A673 (cell line): ENCODE measurements at regions not wholly inside any gene's neighbourhood (a gene's known extent, or its start where the extent isn't known, plus 50 kb on each side); places are given as distances from the start of the nearest gene placed in this dataset.

ENCODE experiments used
- BruUV-seq: library from RNA; stranded (reverse); fragments of 400-500 nt; replicated peaks from 2 replicates; lab custom pipeline; 2021; lab: Mats Ljungman, UMichigan
- CTCF ChIA-PET: fragments of 300-600 bp; sonication (Branson Sonifier 250); formaldehyde crosslinking; loops from one replicate; lab custom pipeline; 2022; ENCODE audit warnings: antibody characterized with exemption; lab: Charles Lee
- POLR2A ChIA-PET: fragments of 300-600 bp; sonication (Branson Sonifier 250); formaldehyde crosslinking; loops from one replicate; lab custom pipeline; 2022; ENCODE audit warnings: antibody characterized with exemption; ENCODE audit not compliant: low non-redundant PET; lab: Charles Lee
- DNase-seq: peaks from one replicate; pipeline ENCODE4 v3.0.0-alpha.2; 2015; ENCODE audit warnings: low spot score
- H3K27ac ChIP-seq: fragments of 200-600 bp; sonication (generic); 2 replicates; pipeline ENCODE4 v1.5.1; 2016; ENCODE audit warnings: mixed run types, low read depth, mild to moderate bottlenecking, mixed read lengths, antibody characterized with exemption, low read length; ENCODE audit not compliant: poor library complexity, severe bottlenecking
- H3K27me3 ChIP-seq: fragments of 200-600 bp; sonication (generic); replicated peaks from 2 replicates; pipeline ENCODE4 v1.6.1; 2017; ENCODE audit warnings: mixed run types, low read depth, mild to moderate bottlenecking, mixed read lengths, antibody characterized with exemption, low read length; ENCODE audit not compliant: insufficient read depth, poor library complexity
- H3K36me3 ChIP-seq: fragments of 200-600 bp; sonication (generic); 2 replicates; pipeline ENCODE4 v1.6.1; 2016; ENCODE audit warnings: mixed run types, mild to moderate bottlenecking, mixed read lengths, antibody characterized with exemption, low read length; ENCODE audit not compliant: insufficient read depth, poor library complexity, severe bottlenecking
- H3K4me1 ChIP-seq: fragments of 200-600 bp; sonication (generic); 2 replicates; pipeline ENCODE4 v1.6.1; 2017; ENCODE audit warnings: mixed run types, mild to moderate bottlenecking, mixed read lengths, antibody characterized with exemption, low read length; ENCODE audit not compliant: insufficient read depth, poor library complexity, severe bottlenecking
- H3K4me3 ChIP-seq: fragments of 200-600 bp; sonication (generic); 2 replicates; pipeline ENCODE4 v1.5.1; 2016; ENCODE audit warnings: low read depth, mixed run types, mild to moderate bottlenecking, mixed read lengths, low read length; ENCODE audit not compliant: poor library complexity, severe bottlenecking
- H3K9me3 ChIP-seq: fragments of 200-600 bp; sonication (generic); 2 replicates; pipeline ENCODE4 v1.6.1; 2016; ENCODE audit warnings: mixed run types, low read depth, mild to moderate bottlenecking, mixed read lengths, antibody characterized with exemption, low read length; ENCODE audit not compliant: poor library complexity, severe bottlenecking
- EZH2 ChIP-seq: fragments of 200-600 bp; sonication (generic); IDR thresholded peaks from 2 replicates; pipeline ENCODE4 v1.6.1; 2017; ENCODE audit warnings: borderline replicate concordance, low read depth, mild to moderate bottlenecking, mixed read lengths, antibody characterized with exemption, low read length; ENCODE audit not compliant: poor library complexity, severe bottlenecking
- intact Hi-C: fragments of 100-400 bp; cut with micrococcal nuclease; formaldehyde crosslinking; loops from one replicate; pipeline ENCODE4 v1.10.0; 2022; ENCODE audit not compliant: unreplicated experiment
- TF ChIP-seq, protein P1 (sequence below): fragments of 300-800, 200-600 bp; sonication (generic); conservative IDR thresholded peaks from 2 replicates; pipeline ENCODE4 v1.5.1; 2017; ENCODE audit warnings: low read depth, mild to moderate bottlenecking, antibody characterized with exemption, low read length, moderate library complexity, mixed read lengths

DNA sequence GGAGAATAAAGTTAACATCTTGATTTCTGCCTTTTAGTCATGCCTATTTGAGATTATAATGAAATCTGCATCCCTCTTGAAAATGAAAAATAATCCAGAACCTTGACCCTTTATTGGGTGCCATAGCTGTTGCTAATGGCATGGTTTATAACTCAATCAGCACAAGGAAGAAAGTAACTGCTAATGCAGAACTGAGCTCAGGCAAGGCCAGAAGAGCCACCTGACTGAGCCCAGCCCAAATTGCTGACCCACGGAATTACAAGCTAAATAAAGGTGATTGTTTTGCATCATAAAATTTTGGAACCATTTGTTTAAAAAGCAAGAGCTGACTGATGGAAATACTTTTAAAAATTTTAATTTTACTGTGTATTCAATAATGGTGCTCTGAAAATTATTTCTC, 76.4 kb upstream of the TBL1X start:
- H3K4me1 ChIP-seq, result peaks cover 6% of the 10 kb centered on the region
- no peaks in the 10 kb centered on the region for H3K9me3 ChIP-seq
- H3K36me3 ChIP-seq, result no peaks in the 10 kb centered on the region
- no peaks in the 10 kb centered on the region for H3K27me3 ChIP-seq
- H3K27ac ChIP-seq, result no peak overlapping the region
- DNase-seq, result no peak
- POLR2A ChIA-PET, result no interaction called here
- BruUV-seq, result no TSS peak
- H3K4me3 ChIP-seq, result no peak overlapping the region
- CTCF ChIA-PET, result no interaction called here
- no peak for TF ChIP-seq EZH2
- intact Hi-C loops, result no loop called here

DNA sequence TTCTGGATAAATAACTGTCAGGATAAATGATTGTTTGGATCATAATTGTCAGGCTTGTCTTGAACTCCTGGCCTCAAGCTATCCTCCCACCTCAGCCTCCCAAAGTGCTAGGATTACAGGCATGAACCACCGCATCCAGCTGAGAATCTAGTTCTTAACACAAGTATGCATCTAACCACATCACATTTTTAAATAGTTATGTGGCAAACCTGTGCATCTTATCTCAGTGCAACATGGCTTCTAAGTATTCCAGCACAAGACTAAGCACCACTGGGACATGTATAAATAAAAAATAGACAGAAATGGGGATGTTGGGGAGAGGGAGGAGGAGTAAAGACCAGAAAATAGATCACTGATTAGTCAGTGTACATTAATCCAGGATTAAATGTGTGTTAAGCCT, 74.7 kb upstream of the TBL1X start:
- POLR2A ChIA-PET, result no interaction called here

DNA sequence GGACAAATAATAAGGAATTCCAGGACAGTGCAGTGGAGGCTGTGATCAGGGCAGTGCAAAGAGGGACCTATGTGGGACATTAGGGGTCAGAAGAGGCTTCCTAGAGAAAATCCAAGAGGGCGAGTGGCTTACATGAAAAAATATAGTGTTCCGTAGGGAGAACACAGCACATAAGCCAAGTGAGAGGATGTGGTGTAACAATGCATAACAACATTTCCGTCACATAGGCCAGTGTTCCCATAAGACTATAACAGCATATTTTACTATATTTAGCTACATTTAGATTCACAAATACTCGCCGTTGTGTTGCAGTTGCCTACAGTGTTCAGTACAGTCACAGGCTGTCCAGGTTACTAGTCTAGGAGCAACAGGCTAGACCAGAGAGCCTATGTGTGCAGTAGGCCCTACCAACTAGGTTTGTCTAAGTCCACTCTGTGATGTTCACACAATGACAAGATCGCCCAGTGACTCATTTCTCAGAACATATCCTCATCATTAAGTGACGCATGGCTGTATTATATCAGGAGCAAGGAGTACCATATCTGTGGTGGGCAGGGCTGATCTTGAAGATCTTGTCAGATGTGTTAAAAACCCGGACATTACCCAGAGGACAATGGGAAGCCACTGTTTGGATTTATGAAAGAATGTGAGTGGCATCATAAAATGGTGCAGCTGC, 74.0 kb upstream of the TBL1X start:
- H3K4me1 ChIP-seq, result peaks cover 6% of the 10 kb centered on the region
- BruUV-seq, result no TSS peak
- no peaks in the 10 kb centered on the region for H3K27me3 ChIP-seq
- no peaks in the 10 kb centered on the region for H3K36me3 ChIP-seq
- no peak for DNase-seq
- ChIA-PET POLR2A (no interaction called here), CTCF (interaction anchor here (0.7 kb wide), 1 partner anchor 49 kb away, joined by 3 read pairs; no protein-coding TSS in a partner anchor)
- intact Hi-C loops, result no loop called here
- H3K9me3 ChIP-seq, result no peaks in the 10 kb centered on the region
- TF ChIP-seq, protein P1, sequence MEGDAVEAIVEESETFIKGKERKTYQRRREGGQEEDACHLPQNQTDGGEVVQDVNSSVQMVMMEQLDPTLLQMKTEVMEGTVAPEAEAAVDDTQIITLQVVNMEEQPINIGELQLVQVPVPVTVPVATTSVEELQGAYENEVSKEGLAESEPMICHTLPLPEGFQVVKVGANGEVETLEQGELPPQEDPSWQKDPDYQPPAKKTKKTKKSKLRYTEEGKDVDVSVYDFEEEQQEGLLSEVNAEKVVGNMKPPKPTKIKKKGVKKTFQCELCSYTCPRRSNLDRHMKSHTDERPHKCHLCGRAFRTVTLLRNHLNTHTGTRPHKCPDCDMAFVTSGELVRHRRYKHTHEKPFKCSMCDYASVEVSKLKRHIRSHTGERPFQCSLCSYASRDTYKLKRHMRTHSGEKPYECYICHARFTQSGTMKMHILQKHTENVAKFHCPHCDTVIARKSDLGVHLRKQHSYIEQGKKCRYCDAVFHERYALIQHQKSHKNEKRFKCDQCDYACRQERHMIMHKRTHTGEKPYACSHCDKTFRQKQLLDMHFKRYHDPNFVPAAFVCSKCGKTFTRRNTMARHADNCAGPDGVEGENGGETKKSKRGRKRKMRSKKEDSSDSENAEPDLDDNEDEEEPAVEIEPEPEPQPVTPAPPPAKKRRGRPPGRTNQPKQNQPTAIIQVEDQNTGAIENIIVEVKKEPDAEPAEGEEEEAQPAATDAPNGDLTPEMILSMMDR, result no peak
- no peak for TF ChIP-seq EZH2
- H3K27ac ChIP-seq, result no peak overlapping the region
- no peak overlapping the region for H3K4me3 ChIP-seq

More for the DNA sequence above, 74.7 kb upstream of the TBL1X start:
- Histone ChIP-seq H3K27me3 (no peaks in the 10 kb centered on the region), H3K36me3 (no peaks in the 10 kb centered on the region), H3K4me3 (no peak overlapping the region), H3K27ac (no peak overlapping the region), H3K9me3 (no peaks in the 10 kb centered on the region), H3K4me1 (peaks cover 6% of the 10 kb centered on the region)
- TF ChIP-seq EZH2, result no peak
- TF ChIP-seq, protein P1, result no peak
- no peak for DNase-seq
- CTCF ChIA-PET, result no interaction called here
- intact Hi-C loops, result no loop called here
- no TSS peak for BruUV-seq

DNA sequence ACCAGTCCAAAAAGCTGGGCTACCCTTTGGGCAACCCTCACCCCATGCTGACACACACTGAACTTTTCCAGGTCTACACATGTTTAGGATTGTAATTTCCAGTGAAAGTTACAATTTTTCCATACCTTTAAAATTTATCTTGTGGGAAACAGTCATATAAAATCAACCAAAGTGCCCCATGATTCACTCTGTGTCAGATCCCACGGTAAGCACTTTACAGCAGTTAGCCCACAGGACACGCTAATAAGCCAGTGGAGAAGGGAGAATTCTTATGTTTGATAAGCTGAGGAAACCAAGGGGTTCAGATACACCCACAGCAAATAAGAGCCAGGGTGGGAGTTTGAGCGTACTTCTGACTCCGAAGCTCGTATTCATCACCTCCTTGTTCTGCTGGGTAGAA, 72.4 kb upstream of the TBL1X start:
- Histone ChIP-seq H3K9me3 (no peaks in the 10 kb centered on the region), H3K4me1 (peaks cover 5% of the 10 kb centered on the region), H3K4me3 (no peak overlapping the region), H3K27me3 (no peaks in the 10 kb centered on the region), H3K36me3 (no peaks in the 10 kb centered on the region), H3K27ac (no peak overlapping the region)
- intact Hi-C loops, result no loop called here
- DNase-seq, result no peak
- BruUV-seq, result no TSS peak
- CTCF ChIA-PET, result no interaction called here
- POLR2A ChIA-PET, result no interaction called here
- TF ChIP-seq EZH2, result no peak
